Mucosa of rectum (tissue), 2 donors: ENCODE measurements at regions not wholly inside any gene's neighbourhood (a gene's known extent, or its start where the extent isn't known, plus 50 kb on each side); places are given as distances from the start of the nearest gene placed in this dataset.

ENCODE experiments used
- H3K27ac ChIP-seq, 2 donors: one replicate each; pipeline ENCODE4 v1.7.0; 2013; ENCODE audit warnings: inconsistent platforms in 2 of 2, low read depth in 2 of 2, low read length in 2 of 2
- H3K27me3 ChIP-seq, 2 donors: one replicate each; pipeline ENCODE4 v1.7.0; 2013; ENCODE audit warnings: low read length in 2 of 2; ENCODE audit not compliant: control insufficient read depth in 2 of 2, insufficient read depth in 2 of 2
- H3K36me3 ChIP-seq, 2 donors: one replicate each; pipeline ENCODE4 v1.7.0; 2013; ENCODE audit warnings: low read length in 2 of 2; ENCODE audit not compliant: control insufficient read depth in 2 of 2, insufficient read depth in 2 of 2
- H3K4me1 ChIP-seq, 2 donors: one replicate each; pipeline ENCODE4 v1.7.0; 2013; ENCODE audit warnings: low read length in 2 of 2, mild to moderate bottlenecking in 1 of 2; ENCODE audit not compliant: control insufficient read depth in 2 of 2, insufficient read depth in 2 of 2
- H3K4me3 ChIP-seq, 2 donors: one replicate each; pipeline ENCODE4 v1.7.0; 2013; ENCODE audit warnings: low read length in 2 of 2
- H3K9ac ChIP-seq, 2 donors: one replicate each; pipeline ENCODE4 v1.7.0; 2013; ENCODE audit warnings: low read length in 2 of 2, low read depth in 1 of 2, mild to moderate bottlenecking in 1 of 2
- H3K9me3 ChIP-seq, 2 donors: one replicate each; pipeline ENCODE4 v1.7.0; 2013; ENCODE audit warnings: low read length in 2 of 2; ENCODE audit not compliant: control insufficient read depth in 2 of 2
- donor health status: healthy.
- donor health status: Normal muscosa, but diverticular disease.

DNA sequence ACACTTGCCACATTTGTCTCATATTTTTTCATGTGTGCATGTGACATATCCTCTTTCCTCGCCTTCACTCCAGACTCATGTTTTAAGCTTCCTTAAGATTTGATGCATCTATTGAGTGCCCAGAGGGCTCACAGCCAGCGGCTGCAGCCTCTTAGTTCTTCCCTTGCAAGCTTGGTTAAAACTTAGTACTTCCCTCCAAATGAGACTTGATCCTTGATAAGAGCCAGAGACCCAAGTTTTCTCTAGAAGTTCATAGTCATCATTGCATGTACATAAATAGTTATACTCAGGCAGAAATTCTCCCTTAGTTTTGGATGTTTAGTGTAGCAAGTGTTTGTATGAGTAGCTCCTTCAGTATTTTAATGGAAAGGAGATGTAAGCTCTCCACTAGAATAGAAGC, 337.6 kb upstream of the B3GALT2 start:
- no peak overlapping the region for H3K4me3 ChIP-seq
- H3K4me1 ChIP-seq: no peaks in the 10 kb centered on the region
- H3K27ac ChIP-seq: no peak overlapping the region
- H3K27me3 ChIP-seq: no peaks in the 10 kb centered on the region
- H3K36me3 ChIP-seq: no peaks in the 10 kb centered on the region
- H3K9me3 ChIP-seq: no peaks in the 10 kb centered on the region
- H3K9ac ChIP-seq: no peak overlapping the region

DNA sequence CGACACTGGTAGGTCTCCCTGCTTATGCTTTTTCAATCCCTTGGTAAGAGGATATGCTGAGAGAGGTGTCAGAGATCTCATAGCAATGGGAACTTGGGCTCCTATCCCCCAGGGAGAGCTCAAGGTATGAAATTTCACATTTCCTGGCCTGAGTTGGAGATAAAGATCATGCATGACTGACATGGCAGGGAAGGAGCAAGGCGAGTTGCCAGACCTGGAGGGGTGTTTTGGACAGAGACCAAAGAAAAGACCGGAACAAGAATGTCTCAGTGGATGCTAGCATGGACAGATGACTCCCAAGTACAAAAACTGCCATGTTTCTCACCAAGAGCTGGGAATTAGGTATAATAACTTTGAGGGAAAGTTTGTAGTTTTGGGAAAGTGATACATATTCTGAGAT, 334.1 kb upstream of the B3GALT2 start:
- H3K27me3 ChIP-seq: no peaks in the 10 kb centered on the region
- H3K27ac ChIP-seq: no peak overlapping the region
- no peaks in the 10 kb centered on the region for H3K36me3 ChIP-seq
- no peaks in the 10 kb centered on the region for H3K9me3 ChIP-seq
- H3K4me1 ChIP-seq: no peaks in the 10 kb centered on the region
- no peak overlapping the region for H3K9ac ChIP-seq
- H3K4me3 ChIP-seq: no peak overlapping the region

DNA sequence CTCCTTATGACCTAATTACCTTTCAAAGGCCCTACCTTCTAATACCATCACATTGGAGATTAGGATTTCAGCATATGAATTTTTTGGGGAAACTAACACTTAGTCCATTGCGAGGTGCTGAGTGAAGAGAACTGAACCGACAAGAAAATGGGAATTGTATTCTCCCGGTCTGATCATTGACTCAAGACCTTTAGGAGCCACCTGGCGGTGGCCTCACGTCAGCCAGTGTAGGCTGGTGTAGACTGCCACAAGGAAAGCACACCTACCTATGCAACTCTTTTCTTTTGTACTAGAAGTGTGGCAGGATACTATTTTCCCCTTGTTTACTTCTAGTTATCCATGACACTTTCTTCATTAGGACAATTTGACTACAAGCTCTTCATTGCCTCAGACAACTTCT, 333.5 kb upstream of the B3GALT2 start:
- Histone ChIP-seq H3K36me3 (no peaks in the 10 kb centered on the region), H3K27me3 (no peaks in the 10 kb centered on the region), H3K27ac (no peak overlapping the region), H3K9ac (no peak overlapping the region), H3K9me3 (no peaks in the 10 kb centered on the region), H3K4me1 (no peaks in the 10 kb centered on the region), H3K4me3 (no peak overlapping the region)

DNA sequence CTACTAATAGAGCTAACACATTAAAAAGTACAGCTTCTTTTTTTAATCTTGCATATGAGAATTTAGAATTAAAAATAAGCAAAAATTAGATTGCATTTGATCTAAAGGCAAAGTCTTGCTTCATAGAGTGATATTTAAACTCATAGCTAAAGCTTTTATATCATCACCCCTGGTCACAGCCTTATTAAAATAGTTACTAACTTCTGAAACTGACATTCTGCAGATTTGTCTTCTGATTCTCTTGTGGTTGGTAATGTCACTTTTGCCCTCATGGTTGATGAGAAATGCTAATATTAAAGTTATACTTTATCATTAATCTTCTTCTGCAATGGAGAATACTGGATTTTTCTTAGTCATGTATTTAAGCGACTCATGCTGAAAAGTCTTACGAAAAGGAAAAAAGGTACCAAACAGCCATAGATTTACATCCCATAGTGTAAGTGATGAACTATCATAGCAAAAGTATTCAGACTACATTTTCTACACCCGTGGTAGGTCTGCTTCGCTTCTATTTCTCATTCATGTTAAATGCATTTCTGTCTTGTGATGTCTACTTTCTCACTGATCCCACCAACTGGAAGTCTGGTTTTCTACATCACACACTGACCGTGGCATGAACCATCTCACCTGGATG, 330.5 kb upstream of the B3GALT2 start:
- Histone ChIP-seq H3K27me3 (no peaks in the 10 kb centered on the region), H3K27ac (no peak overlapping the region), H3K4me1 (no peaks in the 10 kb centered on the region), H3K36me3 (no peaks in the 10 kb centered on the region), H3K9ac (no peak overlapping the region), H3K4me3 (no peak overlapping the region), H3K9me3 (no peaks in the 10 kb centered on the region)

DNA sequence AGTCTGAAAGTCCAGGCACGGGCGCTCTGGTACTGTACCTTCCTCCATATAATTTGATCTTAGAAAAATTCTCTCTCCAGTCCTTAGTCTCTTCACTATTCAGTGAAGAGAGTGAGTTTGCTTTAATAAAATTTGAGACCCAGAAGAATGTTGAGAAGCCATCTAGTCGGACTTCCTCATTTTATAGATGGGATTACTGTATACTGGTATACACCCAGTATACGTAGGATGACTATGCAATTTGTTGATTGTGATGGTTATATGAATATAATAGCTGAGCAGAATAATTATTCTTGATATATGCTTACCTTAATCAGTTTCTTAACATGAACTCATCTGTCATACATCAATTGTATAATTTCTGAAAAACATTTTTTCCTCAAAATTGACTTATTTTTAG, 328.0 kb upstream of the B3GALT2 start:
- no peaks in the 10 kb centered on the region for H3K27me3 ChIP-seq
- no peak overlapping the region for H3K27ac ChIP-seq
- no peak overlapping the region for H3K9ac ChIP-seq
- H3K9me3 ChIP-seq: no peaks in the 10 kb centered on the region
- H3K36me3 ChIP-seq: no peaks in the 10 kb centered on the region
- H3K4me1 ChIP-seq: no peaks in the 10 kb centered on the region
- no peak overlapping the region for H3K4me3 ChIP-seq

DNA sequence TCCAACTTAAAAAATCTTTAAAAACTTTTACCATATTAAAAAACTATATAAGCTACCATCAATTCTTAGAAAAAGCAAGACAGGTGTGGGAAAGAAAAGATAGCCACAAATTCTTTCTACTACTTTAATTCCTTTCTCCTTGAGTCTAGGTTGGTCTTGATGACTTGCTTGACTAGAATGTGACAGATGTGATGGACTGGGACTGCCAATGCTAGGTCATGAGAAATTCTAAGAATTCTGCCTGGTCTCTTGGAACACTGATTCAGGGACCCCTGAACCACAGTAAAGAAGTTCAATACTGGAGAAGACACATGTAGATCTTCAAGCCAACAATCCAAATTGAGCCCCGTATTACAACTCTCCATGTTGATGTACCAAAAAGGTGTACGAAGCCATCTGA, 326.6 kb upstream of the B3GALT2 start:
- Histone ChIP-seq H3K36me3 (no peaks in the 10 kb centered on the region), H3K4me1 (no peaks in the 10 kb centered on the region), H3K27me3 (no peaks in the 10 kb centered on the region), H3K27ac (no peak overlapping the region), H3K4me3 (no peak overlapping the region), H3K9me3 (no peaks in the 10 kb centered on the region), H3K9ac (no peak overlapping the region)

DNA sequence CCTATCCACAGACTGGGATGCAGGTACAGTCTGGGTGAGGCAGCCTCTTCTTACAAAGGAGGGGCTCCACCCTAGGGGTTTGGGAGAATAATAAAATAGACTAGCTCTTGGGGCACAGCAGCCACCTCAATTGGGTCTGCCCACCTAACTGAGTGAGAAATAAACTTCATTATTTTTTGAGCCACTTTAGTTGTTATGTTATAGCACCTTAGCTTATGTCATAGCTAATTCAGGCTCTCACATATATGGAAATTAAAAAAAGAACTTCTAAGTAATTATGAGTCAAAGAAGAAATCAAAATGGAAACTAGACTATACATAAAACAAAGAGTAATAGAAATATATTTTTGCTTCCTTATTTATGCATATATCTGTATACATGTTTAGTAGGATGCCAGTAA, 318.5 kb upstream of the B3GALT2 start:
- no peaks in the 10 kb centered on the region for H3K27me3 ChIP-seq
- no peaks in the 10 kb centered on the region for H3K36me3 ChIP-seq
- no peak overlapping the region for H3K4me3 ChIP-seq
- H3K9ac ChIP-seq: no peak overlapping the region
- no peak overlapping the region for H3K27ac ChIP-seq
- no peaks in the 10 kb centered on the region for H3K9me3 ChIP-seq
- H3K4me1 ChIP-seq: no peaks in the 10 kb centered on the region

DNA sequence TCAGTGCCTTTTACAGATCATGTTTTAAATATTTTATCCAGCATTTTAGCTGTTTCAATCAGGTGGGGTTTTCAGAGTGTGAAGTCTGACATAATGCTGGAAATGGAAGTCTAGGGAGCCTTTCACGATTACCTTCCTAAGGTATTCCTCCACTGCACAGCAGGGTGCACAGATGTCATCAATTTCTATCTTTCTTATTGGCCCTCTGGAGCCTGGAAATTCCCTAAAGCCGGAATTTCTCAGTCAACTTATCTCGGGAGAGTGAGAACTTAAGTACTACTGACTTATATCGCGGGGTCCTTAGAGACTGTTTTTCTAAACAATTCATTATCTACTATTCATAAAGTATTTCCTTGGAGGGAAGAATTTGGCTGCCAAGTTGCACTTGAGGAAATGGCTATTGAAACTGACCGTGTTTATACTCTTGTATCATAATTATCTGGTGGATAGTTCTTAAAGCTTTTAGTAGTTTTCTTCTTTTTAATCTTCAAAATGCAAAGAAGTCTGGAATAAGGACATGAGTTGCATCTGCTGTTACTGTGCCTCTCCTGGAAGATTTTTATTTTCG, 311.8 kb upstream of the B3GALT2 start:
- no peak overlapping the region for H3K4me3 ChIP-seq
- peaks cover 0 to 3% of the 10 kb centered on the region in 2 donors for H3K4me1 ChIP-seq
- H3K36me3 ChIP-seq: no peaks in the 10 kb centered on the region
- H3K9me3 ChIP-seq: no peaks in the 10 kb centered on the region
- H3K27ac ChIP-seq: no peak overlapping the region
- H3K9ac ChIP-seq: no peak overlapping the region
- no peaks in the 10 kb centered on the region for H3K27me3 ChIP-seq

DNA sequence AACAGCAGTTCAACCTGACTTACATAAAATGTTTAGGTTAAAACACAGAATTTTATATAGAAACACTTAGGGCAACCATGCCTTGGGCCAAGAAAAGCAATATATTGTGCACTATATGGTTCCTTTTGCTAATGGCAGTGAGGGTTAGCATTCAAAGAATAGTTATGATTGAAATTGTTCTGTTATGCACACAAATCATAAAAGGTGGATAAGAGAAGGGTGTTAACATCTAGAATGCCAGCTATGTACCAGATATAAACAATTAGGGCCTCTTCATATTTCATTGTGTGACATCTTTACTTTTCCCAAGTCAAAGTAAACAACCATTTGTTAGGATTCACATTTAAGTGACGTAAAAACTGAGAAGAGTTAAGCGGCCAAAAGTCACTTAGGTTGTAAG, 308.0 kb upstream of the B3GALT2 start:
- H3K36me3 ChIP-seq: no peaks in the 10 kb centered on the region
- no peak overlapping the region for H3K4me3 ChIP-seq
- no peak overlapping the region for H3K9ac ChIP-seq
- no peaks in the 10 kb centered on the region for H3K9me3 ChIP-seq
- peaks cover 0 to 3% of the 10 kb centered on the region in 2 donors for H3K4me1 ChIP-seq
- no peaks in the 10 kb centered on the region for H3K27me3 ChIP-seq
- no peak overlapping the region for H3K27ac ChIP-seq

DNA sequence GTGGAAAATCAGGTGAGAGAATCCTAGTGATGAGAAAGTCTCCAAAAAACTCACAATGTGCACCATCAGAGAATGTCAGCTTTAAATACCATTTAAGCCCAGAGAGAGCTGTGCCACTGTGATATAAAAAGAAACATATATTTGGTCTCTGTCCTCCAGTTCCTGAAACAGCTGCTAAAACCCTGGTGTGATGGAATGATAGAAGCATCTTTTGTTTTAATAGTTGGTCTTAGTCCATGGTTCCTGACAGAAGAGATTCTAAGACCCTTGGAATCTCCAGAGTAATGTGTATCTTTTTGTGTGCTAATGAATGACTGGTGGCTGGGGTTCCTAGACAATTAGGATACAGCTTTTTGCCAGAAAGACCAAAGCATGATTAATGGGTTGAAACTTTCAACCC, 302.8 kb upstream of the B3GALT2 start:
- Histone ChIP-seq H3K27ac (no peak overlapping the region), H3K9me3 (no peaks in the 10 kb centered on the region), H3K4me3 (no peak overlapping the region), H3K36me3 (no peaks in the 10 kb centered on the region), H3K9ac (no peak overlapping the region), H3K4me1 (peaks cover 0 to 2% of the 10 kb centered on the region in 2 donors), H3K27me3 (no peaks in the 10 kb centered on the region)
